ENCODE measurements at regions not wholly inside any gene's neighbourhood (a gene's known extent, or its start where the extent isn't known, plus 50 kb on each side); places are given as distances from the start of the nearest gene placed in this dataset.

- H3K4me3 ChIP-seq (ENCODE audit: low read depth in 1 of 3, low read length in 3 of 3), result no peak overlapping the region
- no peak overlapping the region for H3K27ac ChIP-seq (ENCODE audit: low read depth in 1 of 2, low read length in 2 of 2)
- no peaks in the 10 kb centered on the region for H3K27me3 ChIP-seq (ENCODE audit: control insufficient read depth in 4 of 4, insufficient read depth in 4 of 4, low read length in 3 of 4)
- H3K9ac ChIP-seq (ENCODE audit: low read depth in 1 of 2, low read length in 2 of 2), result no peak overlapping the region
- H3K4me1 ChIP-seq (ENCODE audit: control insufficient read depth in 4 of 4, insufficient read depth in 4 of 4, low read length in 3 of 4), result no peaks in the 10 kb centered on the region
- no peaks in the 10 kb centered on the region for H3K9me3 ChIP-seq (ENCODE audit: control insufficient read depth in 4 of 4, low read length in 3 of 4)
- DNase-seq (ENCODE audit: low spot score), result no peak
- H3K36me3 ChIP-seq (ENCODE audit: control insufficient read depth in 4 of 4, insufficient read depth in 3 of 4, low read depth in 1 of 4, low read length in 3 of 4), result no peaks in the 10 kb centered on the region
- TF ChIP-seq HNF4A (conservative IDR thresholded peaks at IDR 0.05), result no peak
- TF ChIP-seq REST (IDR thresholded peaks at IDR 0.05), result no peak
- TF ChIP-seq SP1 (IDR thresholded peaks at IDR 0.05), result no peak
- no peak for TF ChIP-seq GABPA (IDR thresholded peaks at IDR 0.05 in 1 of 2, conservative IDR thresholded peaks at IDR 0.05 in 1 of 2)
- TF ChIP-seq EGR1 (IDR thresholded peaks at IDR 0.05; ENCODE audit: low read depth in 2 of 2), result no peak
- no peak for TF ChIP-seq FOXA2 (IDR thresholded peaks at IDR 0.05)
- TF ChIP-seq ATF3 (IDR thresholded peaks at IDR 0.05), result no peak
- TF ChIP-seq CTCF (IDR thresholded peaks at IDR 0.05; ENCODE audit: low read depth, low read length, missing input control), result no peak
- no peak for TF ChIP-seq HNF4G (IDR thresholded peaks at IDR 0.05)
- TF ChIP-seq FOXA1 (IDR thresholded peaks at IDR 0.05), result no peak
- TF ChIP-seq NR2F2 (IDR thresholded peaks at IDR 0.05), result no peak
- TF ChIP-seq TAF1 (conservative IDR thresholded peaks at IDR 0.05), result no peak
- TF ChIP-seq YY1 (IDR thresholded peaks at IDR 0.05), result no peak
- no peak for TF ChIP-seq RAD21 (IDR thresholded peaks at IDR 0.05)
- no peak for TF ChIP-seq ZBTB33 (IDR thresholded peaks at IDR 0.05)
- no peak for TF ChIP-seq RXRA (IDR thresholded peaks at IDR 0.05)
- no peak for TF ChIP-seq MAX (IDR thresholded peaks at IDR 0.05)
These were observed 64.6 kb downstream of the FHIP1A start for GRCh38 chr4:151473521-151474097.
